K562 (cell line): ENCODE measurements at regions not wholly inside any gene's neighbourhood (a gene's known extent, or its start where the extent isn't known, plus 50 kb on each side); places are given as distances from the start of the nearest gene placed in this dataset.

Experiments
- ATAC-seq: fragments of 200-7000 bp; cut with Tn5 transposase; 3 replicates; pipeline ENCODE4 v1.9.1; 2020; ENCODE audit warnings: moderate library complexity
- BruUV-seq: library from RNA; stranded (reverse); fragments of 400-500 nt; replicated peaks from 2 replicates; lab custom pipeline; 2021; lab: Mats Ljungman, UMichigan
- CTCF ChIA-PET: fragments of 300-600 bp; formaldehyde crosslinking; extraction: SDS; loops from one replicate; lab custom pipeline; 2021; ENCODE audit warnings: low intra/inter-chr PET ratio; lab: Yijun Ruan, JAX
- POLR2A ChIA-PET: fragments of 300-600, 350-650 bp; sonication (Branson Sonifier 250); formaldehyde crosslinking; extraction: SDS; loops from one replicate; lab custom pipeline; 2021; ENCODE audit warnings: antibody characterized with exemption, inconsistent platforms; lab: Yijun Ruan, JAX
- DNase-seq, 4 experiments: peaks; one replicate each; pipeline versions ENCODE4 v3.0.0 to v3.0.0-alpha.2; 2011 to 2018; ENCODE audit warnings: low spot score in 3 of 4, mixed read lengths in 3 of 4; ENCODE audit errors: extremely low read depth in 1 of 4
- FAIRE-seq: peaks from 2 replicates; lab custom pipeline; 2011; peaks lifted over from hg19 to GRCh38; lab: Jason Lieb, UNC
- H2AFZ ChIP-seq: 2 replicates; pipeline ENCODE4 v1.6.0; 2011; ENCODE audit warnings: low read depth, low read length, control low read depth, inconsistent platforms
- H3K27ac ChIP-seq: fragments of 200-600 bp; 3 replicates; pipeline ENCODE4 v1.8.0; 2011; ENCODE audit warnings: low read depth, mild to moderate bottlenecking, control low read depth, inconsistent platforms, low read length, moderate library complexity, mixed read lengths; ENCODE audit errors: extremely low read depth
- H3K27me3 ChIP-seq, 2 experiments: fragments of 300-600 bp in 1 of 2; 2 replicates in 1 of 2; 3 replicates in 1 of 2; pipeline versions ENCODE4 v1.6.0 to v1.8.0; 2011; ENCODE audit warnings: inconsistent platforms in 2 of 2, low read length in 2 of 2, mild to moderate bottlenecking in 1 of 2, mixed read lengths in 1 of 2, moderate library complexity in 1 of 2; ENCODE audit not compliant: control insufficient read depth in 2 of 2, insufficient read depth in 2 of 2
- H3K36me3 ChIP-seq: fragments of 300-600 bp; 3 replicates; pipeline ENCODE4 v1.8.0; 2011; ENCODE audit warnings: mild to moderate bottlenecking, low read length, inconsistent platforms; ENCODE audit not compliant: control insufficient read depth, insufficient read depth
- H3K4me1 ChIP-seq, 2 experiments: fragments of 200-600 bp in 1 of 2; replicated peaks in 1 of 2; 2 replicates in 1 of 2; 3 replicates in 1 of 2; pipeline versions ENCODE4 v1.5.1 to v1.8.0; 2011; ENCODE audit warnings: inconsistent platforms in 2 of 2, low read length in 2 of 2, mild to moderate bottlenecking in 1 of 2, mixed read lengths in 1 of 2, moderate library complexity in 1 of 2; ENCODE audit not compliant: control insufficient read depth in 2 of 2, insufficient read depth in 2 of 2
- H3K4me2 ChIP-seq: 2 replicates; pipeline ENCODE4 v1.6.1; 2011; ENCODE audit warnings: low read length, control low read depth, inconsistent platforms, mixed read lengths; ENCODE audit not compliant: insufficient read depth
- H3K4me3 ChIP-seq: fragments of 200-600 bp; sonication (generic), shearing (Covaris generic); 2 replicates; pipeline ENCODE4 v1.5.1; 2016; ENCODE audit warnings: control low read depth, inconsistent platforms
- H3K79me2 ChIP-seq: fragments of 200-600 bp; 3 replicates; pipeline ENCODE4 v1.8.0; 2011; ENCODE audit warnings: low read length, inconsistent platforms; ENCODE audit not compliant: control insufficient read depth, insufficient read depth
- H3K9ac ChIP-seq, 2 experiments: 2 replicates each; pipeline versions ENCODE4 v1.6.0 to v1.6.1; 2011; ENCODE audit warnings: low read depth in 2 of 2, low read length in 2 of 2, control low read depth in 1 of 2, inconsistent platforms in 1 of 2, mild to moderate bottlenecking in 1 of 2, mixed read lengths in 1 of 2; ENCODE audit not compliant: insufficient read depth in 1 of 2
- H3K9me1 ChIP-seq: one replicate; pipeline ENCODE4 v1.6.0; 2011; ENCODE audit warnings: inconsistent platforms, mild to moderate bottlenecking, low read length, moderate library complexity; ENCODE audit not compliant: control insufficient read depth, insufficient read depth
- H3K9me3 ChIP-seq: replicated peaks from 2 replicates; pipeline ENCODE4 v1.5.1; 2011; ENCODE audit warnings: low read depth, low read length, inconsistent platforms; ENCODE audit not compliant: control insufficient read depth, insufficient read depth
- H4K20me1 ChIP-seq: replicated peaks from 2 replicates; pipeline ENCODE4 v1.6.1; 2011; ENCODE audit warnings: low read length, inconsistent platforms, mixed read lengths; ENCODE audit not compliant: control insufficient read depth, insufficient read depth
- CBFB ChIP-seq: sonication (generic); formaldehyde crosslinking; IDR thresholded peaks from 2 replicates; pipeline ENCODE4 v1.4.0; 2020; ENCODE audit warnings: mild to moderate bottlenecking, missing genetic modification reagents
- CBX3 ChIP-seq, 2 experiments: IDR thresholded peaks; 1 replicate in 1 of 2; 2 replicates in 1 of 2; pipeline ENCODE4 v1.6.1; 2012; ENCODE audit warnings: inconsistent platforms in 2 of 2, low read length in 2 of 2, borderline replicate concordance in 1 of 2, control low read depth in 1 of 2
- CHD4 ChIP-seq: fragments of 200-600 bp; sonication (generic); IDR thresholded peaks from 3 replicates; pipeline ENCODE4 v1.6.1; 2012; ENCODE audit warnings: low read depth, mild to moderate bottlenecking, mixed read lengths, low read length, inconsistent platforms; ENCODE audit not compliant: insufficient read depth, insufficient replicate concordance, poor library complexity, severe bottlenecking
- EGR1 ChIP-seq: fragments of 450-650 bp; conservative IDR thresholded peaks from 2 replicates; pipeline ENCODE4 v1.6.1; 2017; ENCODE audit warnings: mild to moderate bottlenecking
- EHMT2 ChIP-seq: fragments of 450-650 bp; IDR thresholded peaks from 2 replicates; pipeline ENCODE4 v1.6.1; 2018; ENCODE audit warnings: antibody characterized with exemption
- MCM3 ChIP-seq: fragments of 450-650 bp; IDR thresholded peaks from 2 replicates; pipeline ENCODE4 v1.6.1; 2016
- PHB ChIP-seq: fragments of 250-450 bp; sonication (Bioruptor Pico); IDR thresholded peaks from 2 replicates; pipeline ENCODE4 v1.5.0; 2021
- TCF3 ChIP-seq: sonication (generic); formaldehyde crosslinking; IDR thresholded peaks from 2 replicates; pipeline ENCODE4 v1.4.0; 2020; ENCODE audit warnings: mild to moderate bottlenecking, missing genetic modification reagents
- ZFPM2 ChIP-seq: fragments of 250-450 bp; sonication (Bioruptor Pico); IDR thresholded peaks from 2 replicates; pipeline ENCODE4 v1.5.1; 2022; ENCODE audit warnings: mild to moderate bottlenecking
- ZNF41 ChIP-seq: fragments of 250-450 bp; sonication (Bioruptor Pico); conservative IDR thresholded peaks from 2 replicates; pipeline ENCODE4 v1.4.0; 2020; ENCODE audit warnings: mild to moderate bottlenecking
- WGBS: fragments of 100-300 bp; shearing (Covaris generic); methylation state at CpG from one replicate; pipeline ENCODE4 v1.1.6; 2016; ENCODE audit warnings: low coverage, mixed read lengths; ENCODE audit not compliant: insufficient coverage; ENCODE audit errors: missing lambda C conversion rate; 5-methylcytosine and 5-hydroxymethylcytosine counted together
- in situ Hi-C: fragments of 300-500 bp; cut with MboI; formaldehyde crosslinking; loops from 4 replicates; pipeline ENCODE4 v1.15.0; 2018; ENCODE audit warnings: inconsistent platforms, mixed read lengths
- intact Hi-C: fragments of 100-400 bp; cut with micrococcal nuclease; formaldehyde crosslinking; loops from 2 replicates; pipeline ENCODE4 v1.14.2; 2022
- TF ChIP-seq, protein P1 (sequence below): fragments of 150-350 bp; IDR thresholded peaks from 2 replicates; pipeline ENCODE4 v1.6.1; 2014; ENCODE audit warnings: low read depth, mild to moderate bottlenecking, low read length, borderline replicate concordance

DNA sequence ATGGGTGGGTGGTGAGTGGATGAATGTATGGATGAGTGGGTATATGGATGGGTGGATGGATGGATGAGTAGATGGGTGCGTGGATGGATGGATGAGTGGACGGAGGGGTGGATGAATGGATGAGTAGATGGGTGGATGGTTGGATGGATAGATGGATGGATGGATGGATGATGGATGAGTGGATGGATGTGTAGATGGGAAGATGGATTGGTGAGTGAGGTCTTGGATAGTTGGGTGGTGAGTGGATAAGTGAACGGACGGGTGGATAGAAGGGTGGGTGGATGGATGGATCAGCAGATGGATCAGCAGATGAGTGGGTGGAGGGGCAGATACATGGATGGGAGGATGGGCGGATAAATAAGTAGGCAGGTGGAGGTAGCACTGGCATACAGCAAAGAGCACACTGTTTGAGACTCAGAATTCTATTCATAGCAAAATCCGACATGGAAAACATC lies 163.5 kb downstream of the C9orf50 start:
- no peak for DNase-seq
- no peak overlapping the region for H3K9ac ChIP-seq
- ATAC-seq: no peak
- BruUV-seq: no TSS peak
- peak; percentile 56 for TF ChIP-seq EHMT2
- 0 out of 2 replicates have a peak, but pooled peaks have one; percentile 11 for TF ChIP-seq MCM3
- TF ChIP-seq CBX3 (IDR thresholded peaks at IDR 0.05; ENCODE audit: borderline replicate concordance in 1 of 2, low read length in 2 of 2): no peak
- TF ChIP-seq PHB (CRISPR knock-in tag): no peak
- no peak for TF ChIP-seq ZNF41 (CRISPR knock-in tag)
- no peak for TF ChIP-seq CHD4
- TF ChIP-seq, protein P1, sequence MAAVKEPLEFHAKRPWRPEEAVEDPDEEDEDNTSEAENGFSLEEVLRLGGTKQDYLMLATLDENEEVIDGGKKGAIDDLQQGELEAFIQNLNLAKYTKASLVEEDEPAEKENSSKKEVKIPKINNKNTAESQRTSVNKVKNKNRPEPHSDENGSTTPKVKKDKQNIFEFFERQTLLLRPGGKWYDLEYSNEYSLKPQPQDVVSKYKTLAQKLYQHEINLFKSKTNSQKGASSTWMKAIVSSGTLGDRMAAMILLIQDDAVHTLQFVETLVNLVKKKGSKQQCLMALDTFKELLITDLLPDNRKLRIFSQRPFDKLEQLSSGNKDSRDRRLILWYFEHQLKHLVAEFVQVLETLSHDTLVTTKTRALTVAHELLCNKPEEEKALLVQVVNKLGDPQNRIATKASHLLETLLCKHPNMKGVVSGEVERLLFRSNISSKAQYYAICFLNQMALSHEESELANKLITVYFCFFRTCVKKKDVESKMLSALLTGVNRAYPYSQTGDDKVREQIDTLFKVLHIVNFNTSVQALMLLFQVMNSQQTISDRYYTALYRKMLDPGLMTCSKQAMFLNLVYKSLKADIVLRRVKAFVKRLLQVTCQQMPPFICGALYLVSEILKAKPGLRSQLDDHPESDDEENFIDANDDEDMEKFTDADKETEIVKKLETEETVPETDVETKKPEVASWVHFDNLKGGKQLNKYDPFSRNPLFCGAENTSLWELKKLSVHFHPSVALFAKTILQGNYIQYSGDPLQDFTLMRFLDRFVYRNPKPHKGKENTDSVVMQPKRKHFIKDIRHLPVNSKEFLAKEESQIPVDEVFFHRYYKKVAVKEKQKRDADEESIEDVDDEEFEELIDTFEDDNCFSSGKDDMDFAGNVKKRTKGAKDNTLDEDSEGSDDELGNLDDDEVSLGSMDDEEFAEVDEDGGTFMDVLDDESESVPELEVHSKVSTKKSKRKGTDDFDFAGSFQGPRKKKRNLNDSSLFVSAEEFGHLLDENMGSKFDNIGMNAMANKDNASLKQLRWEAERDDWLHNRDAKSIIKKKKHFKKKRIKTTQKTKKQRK: no peak
- TF ChIP-seq CBFB (CRISPR knock-in tag): no peak
- TF ChIP-seq EGR1: 0 out of 2 replicates have a peak, but pooled peaks have one; percentile 28
- no peak for TF ChIP-seq TCF3 (CRISPR knock-in tag)
- TF ChIP-seq ZFPM2 (CRISPR knock-in tag): no peak
- no peaks in the 10 kb centered on the region for H3K9me1 ChIP-seq
- 44% methylated on average over 6 of the region's 6 CpGs for WGBS
- no peaks in the 10 kb centered on the region for H3K79me2 ChIP-seq
- no peak overlapping the region for H3K4me2 ChIP-seq
- ChIA-PET POLR2A (interaction anchor here (0.6 kb wide), 1 partner anchor 405 kb away, joined by 4 read pairs; no protein-coding TSS in a partner anchor), CTCF (no interaction called here)
- no peaks in the 10 kb centered on the region; a peak in 1 of 5 replicates for H3K27me3 ChIP-seq
- H3K36me3 ChIP-seq: no peaks in the 10 kb centered on the region
- intact Hi-C loops: no loop called here
- H3K9me3 ChIP-seq: no peaks in the 10 kb centered on the region
- no peak for FAIRE-seq
- H3K4me3 ChIP-seq: no peak overlapping the region
- no peaks in the 10 kb centered on the region for H4K20me1 ChIP-seq
- no peak overlapping the region for H3K27ac ChIP-seq
- H2AFZ ChIP-seq: no peak overlapping the region
- in situ Hi-C loops: loop anchor here (5.0 kb wide), 1 partner anchor 40 kb away; no protein-coding TSS in a partner anchor
- H3K4me1 ChIP-seq: peaks cover 30 to 40% of the 10 kb centered on the region in 2 experiments
